ENCODE measurements at regions not wholly inside any gene's neighbourhood (a gene's known extent, or its start where the extent isn't known, plus 50 kb on each side); places are given as distances from the start of the nearest gene placed in this dataset.
A peak's percentile ranks its signal among the peaks of the same experiment; 100 is the strongest.
"Not testable (repeated sequence)": the region's sequence is repeated elsewhere in the genome, so short reads cannot be mapped to it uniquely, and the experiment has no call there.

GRCh38 chr10:16116404-16117304 lies 256.3 kb upstream of the MINDY3 start:
- no peak for DNase-seq (ENCODE audit: low read depth)

DNA sequence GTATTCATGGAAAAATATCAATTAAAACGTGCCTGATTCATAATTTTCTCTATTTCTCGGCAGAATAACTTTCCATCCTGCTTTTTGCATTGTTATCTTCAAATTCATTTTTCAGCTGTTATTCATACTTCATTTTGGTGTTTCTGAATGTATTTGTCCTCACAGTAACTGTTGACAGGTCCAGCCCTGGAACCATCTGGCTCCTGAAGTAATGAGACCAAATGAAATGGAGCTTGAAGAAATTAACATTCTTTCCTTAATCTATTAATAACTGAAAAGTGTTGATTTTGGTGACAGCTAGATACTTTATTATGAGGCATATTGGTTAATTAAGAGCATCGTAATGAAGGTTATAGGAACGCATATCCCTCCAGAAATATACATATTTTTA lies 257.0 kb upstream of the MINDY3 start:
- no peak for DNase-seq (ENCODE audit: low read depth)

DNA sequence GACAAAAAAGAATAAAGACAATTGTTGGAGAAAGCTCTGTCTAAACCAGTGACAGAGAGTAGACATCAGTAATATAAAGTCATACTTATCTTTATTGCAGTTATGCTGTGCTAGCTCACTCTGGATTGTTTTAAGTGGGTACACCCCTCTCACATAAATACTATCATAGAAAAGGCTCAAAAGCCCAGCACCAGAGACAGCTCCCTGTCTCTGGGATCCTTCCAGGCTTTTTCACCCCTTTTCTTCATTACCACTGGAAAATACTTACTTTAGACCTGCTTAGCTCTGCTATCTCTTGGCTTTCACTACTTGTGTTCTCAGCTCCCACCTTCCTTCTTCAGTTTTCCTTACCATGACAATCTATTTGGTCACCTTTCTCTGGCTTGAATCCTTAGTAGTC lies 259.1 kb upstream of the MINDY3 start:
- DNase-seq (ENCODE audit: low read depth), result no peak

DNA sequence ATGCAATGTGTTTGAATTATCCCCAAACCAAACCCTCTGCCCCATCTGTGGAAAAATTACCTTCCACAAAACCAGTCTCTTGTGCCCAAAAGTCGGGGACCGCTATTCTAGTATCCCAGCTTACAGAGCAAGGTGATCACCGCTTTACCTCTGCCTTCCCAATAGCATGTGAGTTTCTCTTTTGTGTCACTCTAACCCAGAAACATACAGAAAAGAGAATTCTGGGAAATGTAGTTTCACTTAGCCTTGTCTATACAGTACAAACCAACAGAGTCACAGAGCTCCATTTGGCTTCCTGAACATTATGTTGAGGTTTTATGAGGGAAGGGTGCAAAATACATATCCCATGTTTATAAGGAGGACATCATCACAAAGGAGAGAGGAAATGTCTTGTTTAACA lies 260.3 kb upstream of the MINDY3 start:
- DNase-seq (ENCODE audit: low read depth), result no peak

GRCh38 chr10:16141499-16141898 lies 281.2 kb upstream of the MINDY3 start:
- no peak for DNase-seq (ENCODE audit: low read depth)

DNA sequence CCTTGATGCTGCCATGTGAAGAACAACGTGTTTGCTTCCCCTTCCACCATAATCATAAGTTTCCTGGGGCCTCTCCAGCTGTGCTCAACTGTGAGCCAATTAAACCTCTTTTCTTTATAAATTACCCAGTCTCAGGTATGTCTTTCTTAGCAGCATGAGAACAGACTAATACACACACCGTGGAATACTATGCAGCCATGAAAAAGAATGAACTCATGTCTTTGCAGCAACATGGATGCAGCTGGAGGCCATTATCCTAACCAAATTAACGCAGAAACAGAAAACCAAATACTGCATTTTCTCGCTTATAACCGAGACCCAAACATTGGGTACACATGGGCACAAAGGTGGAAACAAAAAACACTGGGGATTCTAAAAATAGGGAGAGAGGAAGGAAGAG lies 286.7 kb upstream of the MINDY3 start:
- DNase-seq (ENCODE audit: low read depth), result no peak

DNA sequence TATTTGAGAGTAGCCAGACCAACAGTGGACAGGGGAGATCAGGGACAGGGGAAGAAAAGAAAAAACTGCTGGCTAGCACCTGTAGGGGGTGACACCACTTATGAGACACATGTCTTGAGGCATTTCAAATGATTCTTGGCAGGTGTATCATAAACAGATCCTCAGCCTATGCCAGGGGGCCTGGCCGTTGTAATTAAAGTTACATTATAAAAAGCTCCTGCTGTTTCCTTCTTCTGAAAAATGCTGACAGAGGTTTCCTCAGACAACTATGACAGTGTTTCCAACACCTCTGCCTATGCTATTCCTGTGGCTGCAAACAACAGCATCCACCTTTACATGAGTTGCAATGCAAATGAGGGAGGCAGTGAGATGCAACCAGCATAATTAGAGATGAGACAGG lies 281.0 kb upstream of the PTER start:
- DNase-seq (ENCODE audit: low read depth), result no peak

DNA sequence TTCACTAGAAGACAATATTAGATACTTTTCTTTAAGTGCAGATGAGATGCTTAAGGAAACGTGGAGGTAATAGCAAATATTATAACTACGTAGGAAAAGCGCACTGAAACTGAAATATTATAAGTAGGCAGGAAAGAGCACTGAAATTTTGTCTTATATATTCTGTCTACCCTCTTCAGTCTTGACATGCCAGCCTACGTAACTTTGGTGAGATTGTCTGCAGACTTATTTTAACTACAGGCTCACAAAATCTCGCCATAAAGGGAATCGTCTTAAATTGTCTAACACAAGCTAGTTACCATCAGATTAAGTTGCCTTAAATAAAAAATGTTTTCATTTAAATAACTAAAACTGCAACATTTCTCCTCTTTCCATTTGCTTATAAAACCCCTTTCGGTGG lies 280.1 kb upstream of the PTER start:
- no peak for DNase-seq (ENCODE audit: low read depth)

- not testable (repeated sequence) for DNase-seq (ENCODE audit: low read depth)
Measured at GRCh38 chr10:16165067-16165466, 271.7 kb upstream of the PTER start.

DNA sequence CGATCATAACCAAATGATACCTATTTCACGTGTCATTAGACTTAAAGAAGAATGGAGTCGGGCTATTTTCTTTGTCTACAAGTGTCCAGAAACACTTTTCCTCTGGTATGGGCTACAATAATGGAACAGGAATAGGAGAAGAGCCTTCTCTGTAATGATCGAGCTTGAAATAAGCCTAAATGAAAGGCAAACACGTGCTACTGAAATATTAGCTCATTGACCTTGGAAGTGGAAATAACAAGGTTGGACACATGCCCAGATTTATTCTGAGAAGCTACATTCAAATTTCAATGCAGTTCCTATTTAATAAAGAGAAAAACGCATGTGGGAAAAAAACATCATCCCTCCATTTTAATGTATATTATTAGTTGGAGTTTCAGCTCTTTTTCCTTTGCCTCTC lies 254.7 kb upstream of the PTER start:
- DNase-seq (ENCODE audit: low read depth), result no peak

- peak; percentile 17 for DNase-seq (ENCODE audit: low read depth)
Measured at GRCh38 chr10:16182688-16183087, 254.1 kb upstream of the PTER start.

- no peak for DNase-seq (ENCODE audit: low read depth)
Measured at GRCh38 chr10:16184096-16184597, 252.7 kb upstream of the PTER start.

GRCh38 chr10:16184906-16185305 lies 251.9 kb upstream of the PTER start:
- no peak for DNase-seq (ENCODE audit: low read depth)

GRCh38 chr10:16186564-16186963 lies 250.2 kb upstream of the PTER start:
- no peak for DNase-seq (ENCODE audit: low read depth)

- DNase-seq (ENCODE audit: low read depth), result no peak
Measured at GRCh38 chr10:16187161-16187560, 249.6 kb upstream of the PTER start.

GRCh38 chr10:16192337-16192736 lies 244.5 kb upstream of the PTER start:
- DNase-seq (ENCODE audit: low read depth), result no peak

DNA sequence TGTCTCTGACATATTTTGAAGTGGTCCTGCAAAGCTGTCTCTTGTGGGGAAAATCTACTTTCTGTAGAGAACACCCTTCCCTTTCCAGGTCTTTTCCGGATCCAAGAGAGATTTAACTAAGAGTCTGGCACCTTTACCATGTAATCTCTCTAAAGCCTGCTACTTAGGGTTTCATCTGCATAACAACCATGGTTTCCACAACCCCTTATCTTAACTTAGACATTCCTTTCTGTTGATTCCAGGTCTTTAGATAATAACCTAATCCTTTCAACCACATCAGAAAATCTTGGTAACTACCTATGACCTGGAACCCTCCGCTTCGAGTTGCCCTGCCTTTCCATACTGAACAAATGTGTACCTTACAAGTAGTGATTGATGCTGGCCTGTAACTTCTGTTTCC lies 243.6 kb upstream of the PTER start:
- DNase-seq (ENCODE audit: low read depth), result no peak

DNA sequence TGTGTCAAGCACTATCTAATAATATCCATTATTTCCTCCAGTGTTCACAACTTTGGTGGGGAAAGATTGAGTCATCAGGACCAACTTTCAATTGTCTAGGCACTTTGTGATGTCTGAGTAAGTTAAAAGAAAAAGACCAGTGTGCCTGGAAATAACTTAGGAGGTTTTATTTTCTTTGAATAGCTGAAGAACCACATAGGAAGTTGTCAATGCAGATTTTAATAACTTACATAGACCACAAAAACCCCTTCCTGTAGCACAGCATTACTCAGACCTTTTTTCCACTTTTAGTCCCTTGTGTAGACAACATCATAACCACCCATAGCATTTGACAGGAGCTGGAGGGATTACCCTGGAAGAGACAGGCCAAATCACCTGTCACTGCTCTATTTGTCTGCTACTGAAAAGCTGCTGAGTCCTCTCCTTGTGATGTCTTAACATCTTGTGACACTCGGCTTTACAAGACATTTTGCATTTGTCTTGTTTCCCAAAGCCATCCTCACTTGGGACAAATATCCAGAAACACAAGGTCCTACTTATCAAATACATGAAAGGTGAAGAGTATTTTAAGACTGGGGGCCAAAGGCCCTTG lies 241.5 kb upstream of the PTER start:
- no peak for DNase-seq (ENCODE audit: low read depth)

DNA sequence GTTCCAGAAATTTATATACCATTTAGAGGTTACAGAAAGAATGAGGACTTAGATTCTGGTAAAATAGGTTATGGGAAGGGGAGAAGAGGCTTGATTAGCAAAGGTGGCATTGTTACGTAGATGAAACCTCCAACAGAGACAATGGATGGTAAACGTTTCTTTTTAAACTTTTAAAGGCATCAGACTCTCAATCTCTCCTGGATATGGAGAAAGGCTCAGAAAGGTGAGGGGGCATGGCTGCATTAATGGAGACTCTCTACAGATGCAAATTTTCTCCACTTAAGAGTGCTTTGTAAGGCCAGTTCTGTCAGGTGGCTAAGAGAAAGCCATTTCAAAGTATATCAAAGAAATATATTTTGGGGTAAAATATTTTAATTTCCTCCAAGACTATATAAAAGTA lies 240.9 kb upstream of the PTER start:
- DNase-seq (ENCODE audit: low read depth), result no peak

DNA sequence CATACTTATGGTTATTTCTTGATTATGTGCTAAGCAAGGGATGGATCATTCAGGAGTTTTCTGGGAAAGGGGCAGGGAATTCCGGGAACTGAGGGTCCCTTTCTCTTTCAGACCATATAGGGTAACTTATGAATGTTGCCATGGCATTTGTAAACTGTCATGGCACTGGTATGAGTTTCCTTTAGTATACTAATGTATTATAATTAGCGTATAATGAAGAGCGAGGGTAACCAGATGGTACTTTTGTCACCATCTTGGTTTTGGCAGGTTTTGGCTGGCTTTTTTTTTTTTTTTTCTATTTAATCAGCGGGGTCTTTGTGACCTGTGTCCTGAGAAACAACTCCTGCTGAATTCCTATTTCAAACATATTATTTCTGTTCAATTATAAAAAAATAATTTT lies 237.6 kb upstream of the PTER start:
- DNase-seq (ENCODE audit: low read depth), result no peak

DNA sequence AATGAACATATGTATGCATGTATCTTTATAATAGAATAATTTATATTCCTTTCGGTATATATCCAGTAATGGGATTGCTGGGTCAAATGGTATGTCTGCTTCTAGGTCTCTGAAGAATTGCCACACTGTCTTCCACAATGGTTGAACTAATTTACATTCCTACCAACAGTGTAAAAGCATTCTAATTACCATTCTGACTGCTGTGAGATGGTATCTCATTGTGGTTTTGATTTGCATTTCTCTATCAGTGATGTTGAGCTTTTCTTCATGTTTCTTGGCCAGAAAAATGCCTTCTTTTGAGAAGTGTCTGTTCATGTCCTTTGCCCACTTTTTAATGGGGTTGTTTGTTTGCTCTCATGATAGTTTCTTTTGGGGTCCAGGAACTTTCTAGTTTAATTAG lies 213.2 kb upstream of the PTER start:
- not testable (repeated sequence) for DNase-seq (ENCODE audit: low read depth)

DNA sequence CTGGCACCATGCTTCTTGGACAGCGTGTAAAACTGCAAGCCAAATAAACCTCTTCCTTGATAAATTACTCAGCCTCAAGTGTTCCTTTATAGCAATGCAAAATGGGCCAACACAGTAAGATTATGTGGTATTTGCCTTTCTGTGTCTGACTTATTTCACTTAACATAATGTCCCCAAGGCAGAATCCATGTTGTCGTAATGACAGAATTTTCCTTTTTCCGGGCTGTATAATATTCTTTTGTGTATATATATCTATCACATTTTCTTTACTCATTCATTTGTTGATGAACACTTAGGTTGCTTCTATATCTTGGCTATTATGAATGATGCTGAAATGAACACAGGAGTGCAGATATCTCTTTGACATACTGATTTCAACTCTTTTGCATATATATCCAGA lies 209.1 kb upstream of the PTER start:
- DNase-seq (ENCODE audit: low read depth), result no peak

- no peak for DNase-seq (ENCODE audit: low read depth)
Measured at GRCh38 chr10:16231176-16231575, 205.6 kb upstream of the PTER start.

Measured in fibroblast of gingiva (primary cell).